ENCODE measurements at regions not wholly inside any gene's neighbourhood (a gene's known extent, or its start where the extent isn't known, plus 50 kb on each side); places are given as distances from the start of the nearest gene placed in this dataset.

DNA sequence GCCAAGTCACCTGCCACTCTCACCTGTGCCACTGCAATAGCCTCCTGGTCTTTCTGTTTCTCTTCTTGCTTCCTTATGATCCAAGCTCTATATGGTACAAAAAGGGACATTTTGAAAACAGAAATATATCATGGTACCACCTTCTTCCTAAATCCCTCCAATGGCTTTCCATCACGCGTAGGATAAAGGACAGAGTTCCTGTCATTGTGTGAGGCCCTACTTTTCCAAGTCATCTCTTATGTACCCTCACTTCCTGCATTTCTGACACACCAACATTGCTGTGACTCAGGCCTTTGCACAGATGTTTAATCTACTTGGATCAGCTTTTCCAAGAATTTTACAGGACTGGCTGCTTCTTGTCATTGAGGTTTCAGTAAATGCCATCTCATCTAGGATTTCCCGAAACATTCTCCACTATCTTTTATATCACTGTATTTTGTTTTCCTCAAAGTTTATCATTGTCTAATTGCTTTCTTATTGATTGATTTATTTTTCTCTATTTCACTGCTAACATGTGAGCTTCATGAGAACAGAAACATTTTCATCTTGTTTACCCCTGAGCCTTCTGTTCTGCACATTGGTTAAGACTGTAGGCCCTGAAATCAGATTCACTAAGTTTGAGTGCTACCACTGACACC lies 426.1 kb upstream of the FANCL start:
- no peak for DNase-seq

DNA sequence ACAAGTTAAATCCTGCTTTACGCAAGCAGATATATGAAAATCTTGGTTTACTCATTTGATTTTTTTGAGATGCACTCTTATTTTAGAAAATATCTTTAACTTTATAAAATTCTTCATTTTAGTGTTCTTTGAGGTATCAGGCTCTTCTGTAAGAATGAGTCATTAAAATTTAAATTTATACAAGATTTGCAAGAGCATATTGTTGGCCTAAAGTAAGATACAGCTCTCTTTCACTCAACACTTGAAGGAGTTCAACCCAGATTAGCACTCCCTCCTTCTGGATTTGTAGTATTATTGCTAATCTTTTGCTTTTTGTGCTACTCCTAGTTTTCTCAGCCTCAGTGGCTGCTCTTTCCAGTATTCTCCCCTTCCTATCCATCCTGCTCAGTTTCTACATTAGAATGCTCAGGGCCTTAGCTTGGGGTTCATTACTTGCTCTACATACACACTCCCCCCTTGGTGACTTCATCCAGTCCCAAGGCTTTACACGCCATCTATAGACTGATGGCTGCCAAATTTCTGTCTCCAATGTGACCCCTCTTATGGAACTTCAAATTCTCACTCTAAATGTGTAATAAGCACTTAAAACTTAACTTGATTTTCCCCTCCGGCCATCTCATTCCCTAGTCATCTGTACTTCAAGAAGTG lies 425.3 kb upstream of the FANCL start:
- DNase-seq = no peak

DNA sequence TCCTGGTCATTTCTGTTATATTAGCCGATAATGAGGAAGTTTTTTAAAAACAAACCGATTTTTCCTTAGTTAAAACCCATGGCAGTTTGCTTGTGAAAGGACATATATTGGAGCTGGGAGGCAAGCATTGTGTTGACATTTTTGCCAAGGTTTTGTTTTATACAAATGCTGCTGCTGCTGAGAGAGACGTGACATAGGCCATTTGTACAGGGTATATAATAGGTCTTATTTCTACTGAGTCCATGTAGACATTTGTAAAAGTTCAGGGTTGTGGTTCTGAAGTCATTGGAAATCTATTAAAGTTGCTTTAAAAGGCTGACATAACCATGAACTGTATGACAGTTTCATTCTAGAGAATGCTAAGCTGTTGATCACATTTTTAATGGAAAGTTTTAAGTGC lies 424.0 kb upstream of the FANCL start:
- DNase-seq = no peak

DNA sequence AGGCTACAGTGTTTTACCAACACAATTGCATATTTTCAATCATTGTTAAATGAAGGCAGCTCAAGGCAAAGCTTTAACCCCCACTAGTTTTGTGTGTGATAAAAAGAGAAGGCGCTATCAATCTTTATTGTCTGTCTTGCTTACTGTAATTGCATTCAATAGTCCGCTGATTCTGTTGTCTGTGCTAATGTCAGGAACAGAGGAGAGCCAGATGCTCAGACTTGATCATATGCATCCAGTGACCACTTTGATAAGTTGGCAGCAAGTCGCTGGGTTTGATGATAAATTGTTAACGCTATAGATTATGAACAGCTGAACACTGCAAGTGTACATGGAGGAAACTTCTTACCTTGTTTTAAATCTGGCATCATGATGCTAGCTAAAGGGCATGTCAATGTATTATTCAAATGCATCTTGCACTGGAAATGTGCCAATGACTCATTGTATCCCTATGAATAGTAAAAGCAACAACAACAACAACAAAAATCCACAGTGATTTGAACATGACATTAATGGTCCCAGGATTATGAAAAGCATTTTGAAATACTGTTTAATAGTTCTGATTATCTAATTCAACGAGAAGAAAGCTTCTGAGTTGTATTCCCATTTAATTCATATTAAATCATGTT lies 423.5 kb upstream of the FANCL start:
- no peak for DNase-seq

DNA sequence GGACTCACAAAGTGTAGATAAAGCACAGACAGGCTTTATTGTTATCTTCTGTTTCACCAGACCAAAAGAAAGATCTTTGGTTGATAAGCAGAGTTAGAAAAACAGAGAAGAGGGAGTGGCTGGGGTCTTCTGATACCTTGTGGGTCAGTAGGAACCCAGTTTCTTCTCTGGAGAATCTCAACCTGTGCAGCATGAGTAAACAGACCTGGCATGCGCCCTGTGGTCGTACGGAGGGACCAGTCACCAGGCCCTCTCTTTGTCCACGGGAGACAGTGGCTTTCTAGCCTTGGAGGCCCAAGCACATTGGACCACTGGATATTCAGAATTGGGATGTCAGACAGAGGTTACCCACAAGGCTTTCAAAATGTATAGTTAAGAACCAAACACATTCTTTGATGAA lies 418.9 kb upstream of the FANCL start:
- no peak for DNase-seq

DNA sequence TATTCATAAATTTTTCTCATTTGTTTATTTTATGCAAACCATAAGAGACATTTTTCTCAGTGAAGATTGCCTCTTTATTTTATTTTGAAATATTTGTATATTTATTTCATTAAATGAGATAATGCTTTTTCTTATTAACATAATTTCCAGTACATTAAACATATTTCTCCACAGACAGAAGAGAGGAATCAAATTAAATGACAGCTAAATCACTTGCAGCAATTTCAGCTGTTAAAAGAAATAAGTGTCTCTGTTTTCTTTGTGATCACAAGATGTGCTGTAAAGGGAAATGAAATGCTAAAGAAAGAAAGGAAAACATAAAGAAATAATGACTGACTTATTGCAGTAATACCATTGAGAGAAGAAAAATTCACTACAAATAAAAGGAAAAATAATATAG lies 414.0 kb upstream of the FANCL start:
- no peak for DNase-seq

DNA sequence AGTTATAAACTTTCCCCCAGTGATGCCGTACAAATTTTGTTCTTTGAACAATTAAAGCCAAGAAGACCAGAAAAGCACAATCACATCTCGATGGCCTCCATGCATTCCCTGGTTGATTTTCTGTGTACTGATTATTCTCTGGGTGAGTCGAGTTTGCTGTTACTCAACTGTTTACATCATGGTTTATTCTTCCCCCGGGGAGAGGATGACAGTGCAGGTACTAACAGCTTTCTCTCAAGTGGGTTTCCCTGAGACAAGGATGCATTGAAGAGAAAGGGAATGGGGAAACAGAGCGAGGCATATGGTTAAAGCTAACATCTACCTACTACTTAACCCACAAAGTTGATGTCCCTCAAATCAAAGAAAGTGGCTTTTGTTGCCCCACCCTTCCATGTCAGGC lies 410.8 kb upstream of the FANCL start:
- no peak for DNase-seq

DNA sequence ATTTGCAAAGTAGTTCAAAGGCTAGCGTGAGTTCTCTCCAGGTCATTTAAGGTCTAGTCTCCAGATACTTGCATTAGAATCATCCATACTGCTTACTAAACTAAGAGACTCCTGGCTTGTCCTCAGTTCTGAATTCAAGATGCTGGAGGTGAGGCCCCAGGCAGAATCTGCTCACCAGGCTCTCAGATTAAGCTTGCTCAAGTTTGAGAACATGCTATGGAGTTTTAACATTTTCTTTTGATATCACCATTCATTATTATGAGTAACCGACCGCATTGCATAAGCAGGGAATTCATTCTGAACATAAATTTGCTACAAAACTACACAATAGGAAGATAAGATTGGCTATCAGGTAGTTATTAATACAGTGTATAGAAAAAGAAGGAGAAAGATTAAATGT lies 409.7 kb upstream of the FANCL start:
- DNase-seq = no peak

DNA sequence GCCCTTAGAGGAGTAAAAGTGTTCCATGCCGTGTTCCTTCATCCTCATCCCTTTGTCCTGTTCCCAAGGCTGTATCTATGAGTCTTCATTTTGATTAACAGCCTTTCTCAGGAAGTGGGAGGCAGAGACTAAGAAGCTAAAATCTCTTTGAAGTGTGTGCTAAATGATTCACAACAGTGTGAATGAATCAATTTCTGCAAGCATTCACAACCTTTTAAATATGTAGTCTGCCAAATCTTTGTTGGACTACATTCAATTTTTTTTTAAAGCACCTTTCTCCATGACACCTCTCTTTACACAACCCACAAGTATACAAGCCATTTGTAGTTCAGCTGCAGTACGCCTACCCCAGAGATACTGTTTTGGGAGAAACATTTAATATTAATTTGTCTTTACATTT lies 408.6 kb upstream of the FANCL start:
- peak; percentile 10 for DNase-seq

DNA sequence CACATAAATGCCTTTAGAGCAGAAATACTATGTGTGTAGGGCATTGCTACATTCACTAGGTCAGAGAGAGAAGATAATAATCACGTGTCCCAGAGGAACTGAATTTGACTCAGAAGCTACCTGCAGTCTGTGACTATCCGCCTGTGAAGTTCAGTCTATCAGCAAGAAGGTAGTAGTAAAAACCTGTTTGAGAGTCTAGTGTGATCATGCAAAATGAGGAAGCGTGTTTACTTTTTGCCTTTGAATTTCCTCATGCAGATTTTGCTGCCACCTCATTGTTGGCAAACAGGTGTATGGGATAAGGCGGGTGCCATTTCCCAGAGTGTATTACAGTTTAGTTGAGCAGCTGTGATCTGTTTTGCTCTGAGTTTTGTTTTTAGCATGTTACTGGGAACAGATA lies 403.9 kb upstream of the FANCL start:
- no peak for DNase-seq

DNA sequence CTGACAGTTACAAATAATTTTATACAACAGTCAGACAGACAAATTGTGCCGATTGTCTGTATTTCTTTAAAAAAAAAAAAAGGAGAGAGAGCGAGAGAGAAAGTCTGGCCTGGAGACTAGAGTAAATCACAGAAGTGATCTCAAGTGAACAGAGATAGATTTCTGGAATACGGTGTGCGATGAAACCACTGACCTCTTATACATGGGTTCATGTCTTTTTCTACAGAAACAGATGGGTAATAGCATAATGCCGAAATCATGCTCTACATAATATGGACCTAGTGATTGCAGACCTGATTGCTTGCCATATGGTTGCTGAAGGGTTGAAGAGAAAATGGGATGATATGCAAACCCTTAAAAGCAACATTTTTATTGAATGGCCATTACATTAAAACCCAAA lies 403.3 kb upstream of the FANCL start:
- DNase-seq = no peak

DNA sequence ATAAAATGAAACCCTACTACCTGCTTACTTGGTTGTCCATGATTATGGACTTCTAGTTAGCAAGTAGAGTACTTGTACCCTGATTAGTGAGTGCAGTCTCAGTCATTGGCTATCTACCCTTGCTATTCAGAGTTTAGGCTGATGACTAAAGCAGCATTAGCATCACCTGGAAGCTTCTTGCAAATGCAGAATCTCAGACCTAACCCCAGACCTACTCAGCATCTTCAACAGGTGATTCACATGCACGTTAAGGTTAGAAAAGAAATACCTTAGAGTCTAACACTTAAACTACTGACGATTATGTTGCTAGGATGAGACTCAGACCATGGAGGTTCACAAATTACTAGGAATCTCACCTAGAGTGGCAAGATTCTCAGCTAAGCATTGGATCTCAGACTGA lies 399.9 kb upstream of the FANCL start:
- no peak for DNase-seq

DNA sequence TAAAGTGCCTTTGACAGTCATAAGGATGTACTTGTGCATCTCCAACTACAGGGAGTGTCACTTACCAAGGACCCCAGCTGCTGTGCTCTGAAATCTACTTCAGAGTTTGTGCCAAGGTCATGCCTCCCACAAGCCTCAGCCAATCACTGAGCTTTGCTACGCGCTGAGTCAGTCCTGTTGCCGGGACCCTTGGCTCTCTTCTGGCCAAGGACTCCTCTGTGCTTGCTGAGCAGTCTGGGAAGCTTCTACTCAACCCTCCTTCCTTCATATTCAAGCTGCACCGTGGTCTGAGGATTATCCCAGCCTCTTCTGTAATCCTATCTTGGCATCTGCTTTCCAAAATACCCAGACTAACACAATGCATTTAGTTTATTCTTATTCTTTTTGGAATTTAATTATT lies 398.9 kb upstream of the FANCL start:
- DNase-seq = no peak

DNA sequence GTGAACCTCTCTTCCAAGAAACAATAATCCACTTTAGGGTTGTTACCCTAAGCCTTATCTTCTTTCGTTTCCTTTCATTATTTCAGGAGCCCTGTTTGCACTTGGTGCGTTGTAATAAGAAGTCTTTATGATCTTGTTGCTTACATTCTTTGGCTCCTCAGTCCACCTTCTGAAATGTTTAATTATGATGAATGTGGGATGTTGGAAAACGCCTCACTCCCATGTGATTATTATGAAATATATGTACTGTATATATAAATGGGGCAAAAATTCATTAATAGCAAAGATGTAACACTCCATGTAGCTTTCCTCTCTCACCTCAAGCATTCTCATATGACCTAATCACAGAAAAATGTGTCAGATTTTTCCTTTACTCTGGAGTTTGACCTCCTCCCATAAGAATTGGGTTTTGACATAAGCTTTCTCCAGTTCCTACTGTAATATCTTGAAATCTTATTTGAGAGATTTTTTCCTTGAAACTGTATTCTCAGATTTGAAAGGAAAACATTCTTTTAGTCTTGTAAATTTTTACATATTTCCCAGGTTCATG lies 397.2 kb upstream of the FANCL start:
- no peak for DNase-seq

DNA sequence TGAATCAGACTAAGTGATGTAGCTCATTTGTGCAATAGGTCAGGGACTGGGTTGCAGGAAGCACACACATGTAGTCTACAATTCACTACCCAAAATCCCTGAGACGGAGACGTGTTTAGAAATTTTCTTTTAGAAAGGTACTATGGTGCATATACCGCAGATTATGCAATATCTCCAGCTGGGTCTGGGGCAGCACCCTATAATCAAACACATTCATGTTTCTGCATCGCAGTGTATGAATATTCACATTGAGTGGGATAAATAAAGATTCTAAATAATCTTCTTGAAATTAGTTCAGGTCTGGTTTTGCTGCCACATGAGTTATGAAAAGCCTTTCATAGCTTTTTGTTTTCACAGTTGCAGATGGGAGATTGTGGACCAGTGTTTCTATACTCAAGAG lies 395.7 kb upstream of the FANCL start:
- DNase-seq = no peak

DNA sequence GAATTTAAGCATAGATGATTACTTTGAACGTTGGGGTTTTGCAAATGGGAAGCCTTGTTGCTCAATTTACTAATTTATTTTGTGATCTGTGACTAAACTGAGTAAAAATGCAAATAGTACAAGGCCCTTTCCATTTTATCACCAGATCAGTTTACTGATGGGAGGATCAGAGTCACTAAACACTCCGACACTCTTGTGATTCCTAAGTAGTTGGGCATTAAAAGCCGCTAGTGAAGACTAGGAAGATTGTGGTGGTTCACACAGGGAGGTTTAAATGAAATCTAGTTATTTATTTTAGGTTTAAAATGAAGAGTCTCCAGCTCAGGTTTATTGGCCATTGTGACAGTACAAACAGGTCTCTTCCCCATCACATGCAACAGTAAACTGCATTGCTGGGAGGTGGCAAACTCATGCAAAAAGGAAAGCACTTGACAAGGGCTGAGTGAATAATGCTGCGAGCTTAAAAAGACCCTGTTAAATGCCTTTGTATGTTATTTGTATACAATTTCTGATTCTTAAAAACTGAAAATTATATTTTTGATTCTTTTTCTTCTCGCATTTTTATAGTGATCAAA lies 394.8 kb upstream of the FANCL start:
- no peak for DNase-seq

DNA sequence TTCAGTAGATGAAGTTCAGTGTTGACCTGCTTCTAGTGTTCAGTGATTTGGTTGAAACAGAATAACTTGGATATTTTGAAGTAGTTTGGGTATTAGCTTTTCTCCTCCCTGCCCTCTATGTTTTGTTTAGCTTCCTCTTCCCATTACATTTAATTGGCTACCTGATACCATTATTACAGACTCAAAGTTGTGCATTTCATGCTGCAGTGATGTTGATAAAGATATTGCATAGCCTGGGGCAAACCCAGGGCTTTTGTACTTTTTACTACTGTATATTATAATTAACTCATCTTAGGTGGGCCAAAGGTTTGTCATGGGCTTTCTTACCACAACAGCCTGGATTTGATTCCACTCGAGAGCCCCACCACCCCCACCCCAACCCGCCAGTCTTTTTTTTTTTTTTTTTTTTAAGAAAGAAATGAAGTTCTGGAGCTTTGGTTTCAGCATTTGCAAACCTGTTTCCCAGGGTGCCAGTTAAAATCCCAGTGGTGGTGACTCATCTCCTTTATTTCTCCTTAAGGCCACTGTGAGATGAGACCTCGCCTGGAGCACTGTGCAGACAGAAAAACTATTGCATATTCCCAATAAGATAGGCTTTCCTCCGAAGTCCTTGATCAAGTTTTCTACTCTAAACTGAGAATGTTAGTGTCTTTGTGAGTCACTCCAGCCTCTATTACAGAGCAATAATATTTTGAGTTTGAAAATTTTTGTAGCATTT lies 393.7 kb upstream of the FANCL start:
- DNase-seq = no peak

DNA sequence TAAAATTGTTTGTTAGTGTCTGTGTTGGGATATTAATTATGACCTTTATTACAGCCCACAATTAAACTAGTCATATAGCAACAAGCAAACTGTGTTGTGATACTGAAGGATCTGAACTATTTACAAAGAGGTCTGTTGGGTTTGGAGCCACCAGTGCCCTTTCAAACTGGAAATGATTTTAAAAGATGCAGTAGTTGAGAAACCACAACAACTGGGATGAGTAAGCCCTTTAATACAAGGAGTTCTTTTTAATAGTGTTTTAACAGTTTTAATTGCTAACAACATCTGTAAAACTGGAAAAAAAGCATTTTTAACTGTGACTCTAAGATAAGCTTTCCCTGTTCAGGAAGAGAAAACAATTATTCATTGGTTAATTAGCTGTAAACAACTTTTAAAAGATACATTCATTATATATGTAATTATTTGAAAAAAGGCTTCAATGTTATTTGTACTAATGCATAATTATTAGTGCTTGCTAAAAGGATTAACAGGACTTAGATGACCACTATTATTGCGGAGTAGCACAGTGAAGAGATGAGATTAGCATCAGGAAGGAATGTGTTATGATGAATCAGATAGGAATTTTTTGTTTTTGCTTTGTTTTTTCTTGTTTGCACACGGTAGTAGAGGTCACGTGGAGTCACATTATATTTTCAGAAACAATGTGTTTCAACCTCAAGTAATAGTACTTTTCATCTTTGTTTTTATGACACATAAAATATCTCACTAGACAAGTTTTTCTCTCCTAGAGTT lies 392.7 kb upstream of the FANCL start:
- DNase-seq = no peak

DNA sequence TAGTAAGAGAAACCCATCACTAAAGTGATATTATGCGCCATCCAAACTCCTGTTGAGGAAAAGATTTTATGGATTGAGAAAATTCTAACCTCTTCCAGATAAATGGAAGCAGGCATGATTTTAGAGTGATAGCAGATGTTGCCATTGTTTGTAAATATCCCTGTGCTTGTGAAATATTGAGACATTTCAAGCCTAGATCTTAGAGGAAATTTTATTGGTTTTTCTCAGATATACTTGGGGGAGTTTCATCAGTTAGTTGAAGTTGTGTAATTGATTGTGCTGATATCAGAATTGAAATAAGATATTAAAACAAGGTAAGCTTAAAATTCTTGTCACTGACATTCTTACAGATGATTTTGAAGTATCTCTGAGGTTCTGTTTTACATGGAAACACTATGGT lies 390.9 kb upstream of the FANCL start:
- no peak for DNase-seq

DNA sequence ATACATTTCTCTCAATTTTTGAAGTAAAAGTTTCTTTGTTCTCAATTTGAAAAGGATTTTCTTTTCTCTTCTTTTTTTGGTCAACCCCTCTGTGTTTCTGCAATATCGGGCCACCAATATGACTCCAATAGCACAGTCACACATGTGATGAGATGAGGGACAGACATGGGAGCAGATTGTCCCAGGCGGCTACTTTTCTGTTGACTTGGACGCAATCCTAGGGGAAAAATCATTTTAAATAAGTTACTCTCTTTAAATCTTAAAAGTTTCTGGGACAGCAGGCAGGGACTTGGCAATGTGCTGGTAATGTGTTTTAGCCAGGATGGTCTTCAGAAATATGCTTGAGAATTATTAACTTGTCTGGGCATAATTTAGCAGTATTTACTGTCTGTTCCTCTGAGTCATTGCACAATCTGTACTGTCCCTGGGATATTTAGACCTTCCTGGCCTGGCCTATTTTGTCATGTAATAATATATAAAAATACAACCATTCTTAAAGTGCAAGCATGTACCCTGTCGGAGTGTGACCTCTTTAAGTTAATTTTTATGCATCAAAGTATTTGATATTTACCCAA lies 388.5 kb upstream of the FANCL start:
- no peak for DNase-seq

DNA sequence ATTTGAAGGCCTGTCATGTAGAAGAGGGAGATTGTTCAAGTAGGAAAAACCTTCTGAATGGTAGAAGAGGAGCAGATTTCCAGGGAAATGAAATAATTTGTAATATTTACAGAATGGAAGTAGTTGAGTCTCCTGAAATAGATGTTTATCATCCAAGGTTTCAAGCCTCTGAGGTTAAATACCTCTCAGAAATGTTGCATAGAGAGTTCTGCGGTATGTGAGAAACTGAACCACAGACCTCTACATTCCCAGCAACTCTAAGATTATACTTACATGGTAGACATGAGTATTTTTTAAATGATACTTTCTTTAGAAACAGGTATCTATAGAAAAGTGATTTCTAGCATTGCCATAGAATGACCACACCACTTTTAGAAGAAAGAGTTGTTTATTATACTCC lies 379.8 kb upstream of the FANCL start:
- DNase-seq = no peak

DNA sequence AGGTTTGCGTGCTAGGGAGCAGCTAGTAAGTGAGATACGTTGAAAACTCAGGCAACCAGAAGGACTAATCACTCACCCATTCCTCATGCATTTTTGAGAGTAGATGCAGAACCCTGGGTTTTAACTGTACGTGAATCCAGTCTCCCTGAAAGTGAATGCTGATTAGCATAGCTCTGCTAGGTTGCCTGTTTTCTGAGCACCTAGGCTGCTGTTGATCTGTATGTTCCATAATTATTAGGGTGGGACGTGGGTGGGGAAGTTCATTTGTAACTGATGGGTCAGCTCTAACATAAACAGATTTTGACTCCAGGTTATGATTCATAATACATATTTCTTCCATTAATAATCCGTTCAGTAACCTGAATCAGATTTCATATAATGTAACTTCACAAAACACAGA lies 379.0 kb upstream of the FANCL start:
- DNase-seq = no peak
